SK-N-SH treated with all-trans-retinoic acid at 6 μM for 48 hours (cell line): ENCODE measurements at regions not wholly inside any gene's neighbourhood (a gene's known extent, or its start where the extent isn't known, plus 50 kb on each side); places are given as distances from the start of the nearest gene placed in this dataset.

Experiments used
- CSRNP3 ChIP-seq: fragments of 250-450 bp; sonication (Bioruptor Pico); IDR thresholded peaks from 2 replicates; pipeline ENCODE4 v1.5.1; 2021; ENCODE audit warnings: mild to moderate bottlenecking, moderate library complexity
- PPARA ChIP-seq: fragments of 250-450 bp; sonication (Bioruptor Pico); IDR thresholded peaks from 2 replicates; pipeline ENCODE4 v1.5.0; 2020; ENCODE audit warnings: mild to moderate bottlenecking, borderline replicate concordance
- SNAI2 ChIP-seq: fragments of 250-450 bp; sonication (Bioruptor Pico); IDR thresholded peaks from 2 replicates; pipeline ENCODE4 v1.5.0; 2020; ENCODE audit warnings: mild to moderate bottlenecking, moderate library complexity
- TCF4 ChIP-seq: fragments of 250-450 bp; sonication (Bioruptor Pico); IDR thresholded peaks from 2 replicates; pipeline ENCODE4 v1.8.0; 2021; ENCODE audit warnings: mild to moderate bottlenecking, moderate library complexity, borderline replicate concordance
- TSHZ2 ChIP-seq: fragments of 250-450 bp; sonication (Bioruptor Pico); IDR thresholded peaks from 2 replicates; pipeline ENCODE4 v1.5.0; 2020; ENCODE audit warnings: mild to moderate bottlenecking, moderate library complexity
- ZC3H10 ChIP-seq: fragments of 250-450 bp; sonication (Bioruptor Pico); IDR thresholded peaks from 2 replicates; pipeline ENCODE4 v1.5.1; 2021; ENCODE audit warnings: mild to moderate bottlenecking, moderate library complexity

GRCh38 chr10:124256151-124256550, 162.6 kb downstream of the OAT start:
- TF ChIP-seq CSRNP3 (CRISPR knock-in tag): no peak
- TF ChIP-seq ZC3H10 (CRISPR knock-in tag): no peak
- no peak for TF ChIP-seq PPARA (CRISPR knock-in tag)
- TF ChIP-seq TCF4 (CRISPR knock-in tag): no peak
- TF ChIP-seq SNAI2 (CRISPR knock-in tag): no peak
- TF ChIP-seq TSHZ2 (CRISPR knock-in tag): no peak
